ENCODE measurements at regions not wholly inside any gene's neighbourhood (a gene's known extent, or its start where the extent isn't known, plus 50 kb on each side); places are given as distances from the start of the nearest gene placed in this dataset.

- Histone ChIP-seq H3K9me2 (replicated peaks; ENCODE audit: insufficient read depth, low read length) (no peaks in the 10 kb centered on the region), H3K36me3 (ENCODE audit: insufficient read depth, low read length) (no peaks in the 10 kb centered on the region), H3K79me2 (ENCODE audit: low read length) (no peaks in the 10 kb centered on the region), H3K27me3 (ENCODE audit: low read length) (no peaks in the 10 kb centered on the region), H2AFZ (ENCODE audit: low read length) (no peak overlapping the region), H3K4me1 (ENCODE audit: low read length) (no peaks in the 10 kb centered on the region), H3K4me3 (ENCODE audit: low read length) (no peak overlapping the region), H3K9me3 (ENCODE audit: low read length) (no peaks in the 10 kb centered on the region), H4K20me1 (ENCODE audit: insufficient read depth, low read depth, low read length) (no peaks in the 10 kb centered on the region), H3K4me2 (ENCODE audit: low read depth, low read length, poor library complexity, severe bottlenecking) (no peak overlapping the region), H3K27ac (ENCODE audit: low read length) (no peak overlapping the region), H3K9ac (ENCODE audit: low read length) (no peak overlapping the region)
- no peak for DNase-seq
Measured at GRCh38 chr10:71125749-71126107, 86.6 kb upstream of the UNC5B start.

DNA sequence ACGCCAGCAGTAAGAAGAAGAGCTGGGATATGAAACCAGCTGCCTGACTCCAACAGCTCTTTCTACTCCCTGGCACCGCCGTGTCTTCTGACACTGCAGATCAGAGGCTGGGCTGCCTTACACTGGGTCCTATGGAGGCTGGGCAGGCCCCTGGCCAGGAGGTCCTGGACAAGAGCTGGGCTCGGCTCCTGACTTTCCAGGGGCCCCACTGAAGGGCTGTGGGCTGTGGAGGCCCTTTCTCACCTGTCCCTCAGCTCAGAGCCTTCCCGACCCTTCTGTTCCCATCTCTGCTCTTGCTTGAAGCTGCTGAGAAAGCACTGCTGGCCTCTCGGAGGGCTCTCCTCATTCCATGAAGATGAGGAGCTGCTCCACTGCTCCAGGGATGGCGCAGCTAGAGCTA is 85.9 kb upstream of the UNC5B start:
- Histone ChIP-seq H3K4me3 (ENCODE audit: low read length) (no peak overlapping the region), H4K20me1 (ENCODE audit: insufficient read depth, low read depth, low read length) (no peaks in the 10 kb centered on the region)
- DNase-seq, result no peak

DNA sequence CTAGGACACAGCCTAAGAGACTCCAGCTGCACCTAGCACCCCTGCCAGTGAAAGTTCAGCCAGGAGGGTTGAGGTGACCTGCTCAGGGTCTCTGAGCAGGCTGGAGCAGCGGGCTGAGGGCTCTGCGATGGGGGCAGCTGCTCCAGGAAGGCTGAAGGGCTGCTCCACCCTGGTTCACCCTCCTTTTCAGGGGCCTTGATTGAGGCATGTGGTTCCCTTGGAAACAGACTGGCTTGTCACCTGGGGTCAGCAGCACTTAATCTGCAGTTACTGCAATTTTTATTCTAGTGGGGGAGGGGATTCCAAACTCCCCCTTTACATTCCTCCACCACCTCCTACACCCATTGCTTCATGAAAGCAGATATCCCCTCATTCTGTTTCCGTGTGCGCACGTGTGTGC is 85.3 kb upstream of the UNC5B start:
- Histone ChIP-seq H3K9me2 (replicated peaks; ENCODE audit: insufficient read depth, low read length) (no peaks in the 10 kb centered on the region), H3K4me3 (ENCODE audit: low read length) (no peak overlapping the region), H3K36me3 (ENCODE audit: insufficient read depth, low read length) (no peaks in the 10 kb centered on the region), H3K79me2 (ENCODE audit: low read length) (no peaks in the 10 kb centered on the region), H3K9ac (ENCODE audit: low read length) (no peak overlapping the region), H3K27ac (ENCODE audit: low read length) (no peak overlapping the region), H4K20me1 (ENCODE audit: insufficient read depth, low read depth, low read length) (no peaks in the 10 kb centered on the region), H2AFZ (ENCODE audit: low read length) (no peak overlapping the region), H3K4me1 (ENCODE audit: low read length) (no peaks in the 10 kb centered on the region), H3K9me3 (ENCODE audit: low read length) (no peaks in the 10 kb centered on the region), H3K27me3 (ENCODE audit: low read length) (no peaks in the 10 kb centered on the region), H3K4me2 (ENCODE audit: low read depth, low read length, poor library complexity, severe bottlenecking) (no peak overlapping the region)
- DNase-seq, result no peak

More for the DNA sequence above, 85.9 kb upstream of the UNC5B start:
- no peaks in the 10 kb centered on the region for H3K4me1 ChIP-seq (ENCODE audit: low read length)
- no peaks in the 10 kb centered on the region for H3K27me3 ChIP-seq (ENCODE audit: low read length)
- H3K36me3 ChIP-seq (ENCODE audit: insufficient read depth, low read length), result no peaks in the 10 kb centered on the region
- no peak overlapping the region for H3K27ac ChIP-seq (ENCODE audit: low read length)
- H3K9me2 ChIP-seq (replicated peaks; ENCODE audit: insufficient read depth, low read length), result no peaks in the 10 kb centered on the region
- no peaks in the 10 kb centered on the region for H3K9me3 ChIP-seq (ENCODE audit: low read length)
- no peak overlapping the region for H3K4me2 ChIP-seq (ENCODE audit: low read depth, low read length, poor library complexity, severe bottlenecking)
- no peaks in the 10 kb centered on the region for H3K79me2 ChIP-seq (ENCODE audit: low read length)
- no peak overlapping the region for H2AFZ ChIP-seq (ENCODE audit: low read length)
- H3K9ac ChIP-seq (ENCODE audit: low read length), result no peak overlapping the region

GRCh38 chr10:71127773-71128172 is 84.6 kb upstream of the UNC5B start:
- H3K36me3 ChIP-seq (ENCODE audit: insufficient read depth, low read length), result no peaks in the 10 kb centered on the region
- no peak overlapping the region for H3K4me2 ChIP-seq (ENCODE audit: low read depth, low read length, poor library complexity, severe bottlenecking)
- H4K20me1 ChIP-seq (ENCODE audit: insufficient read depth, low read depth, low read length), result no peaks in the 10 kb centered on the region
- no peaks in the 10 kb centered on the region for H3K4me1 ChIP-seq (ENCODE audit: low read length)
- no peak for DNase-seq
- H3K9ac ChIP-seq (ENCODE audit: low read length), result no peak overlapping the region
- H3K27me3 ChIP-seq (ENCODE audit: low read length), result no peaks in the 10 kb centered on the region
- no peak overlapping the region for H3K27ac ChIP-seq (ENCODE audit: low read length)
- H3K79me2 ChIP-seq (ENCODE audit: low read length), result no peaks in the 10 kb centered on the region
- H3K4me3 ChIP-seq (ENCODE audit: low read length), result no peak overlapping the region
- H2AFZ ChIP-seq (ENCODE audit: low read length), result no peak overlapping the region
- H3K9me3 ChIP-seq (ENCODE audit: low read length), result no peaks in the 10 kb centered on the region
- H3K9me2 ChIP-seq (replicated peaks; ENCODE audit: insufficient read depth, low read length), result no peaks in the 10 kb centered on the region

- no peak overlapping the region for H3K27ac ChIP-seq (ENCODE audit: low read length)
- no peak overlapping the region for H3K9ac ChIP-seq (ENCODE audit: low read length)
- no peak for DNase-seq
- H4K20me1 ChIP-seq (ENCODE audit: insufficient read depth, low read depth, low read length), result no peaks in the 10 kb centered on the region
- no peaks in the 10 kb centered on the region for H3K36me3 ChIP-seq (ENCODE audit: insufficient read depth, low read length)
- H3K9me2 ChIP-seq (replicated peaks; ENCODE audit: insufficient read depth, low read length), result no peaks in the 10 kb centered on the region
- H3K27me3 ChIP-seq (ENCODE audit: low read length), result no peaks in the 10 kb centered on the region
- H3K4me3 ChIP-seq (ENCODE audit: low read length), result no peak overlapping the region
- no peaks in the 10 kb centered on the region for H3K9me3 ChIP-seq (ENCODE audit: low read length)
- H2AFZ ChIP-seq (ENCODE audit: low read length), result no peak overlapping the region
- H3K4me1 ChIP-seq (ENCODE audit: low read length), result no peaks in the 10 kb centered on the region
- no peak overlapping the region for H3K4me2 ChIP-seq (ENCODE audit: low read depth, low read length, poor library complexity, severe bottlenecking)
- no peaks in the 10 kb centered on the region for H3K79me2 ChIP-seq (ENCODE audit: low read length)
Measured at GRCh38 chr10:71128311-71128980, 83.9 kb upstream of the UNC5B start.

DNA sequence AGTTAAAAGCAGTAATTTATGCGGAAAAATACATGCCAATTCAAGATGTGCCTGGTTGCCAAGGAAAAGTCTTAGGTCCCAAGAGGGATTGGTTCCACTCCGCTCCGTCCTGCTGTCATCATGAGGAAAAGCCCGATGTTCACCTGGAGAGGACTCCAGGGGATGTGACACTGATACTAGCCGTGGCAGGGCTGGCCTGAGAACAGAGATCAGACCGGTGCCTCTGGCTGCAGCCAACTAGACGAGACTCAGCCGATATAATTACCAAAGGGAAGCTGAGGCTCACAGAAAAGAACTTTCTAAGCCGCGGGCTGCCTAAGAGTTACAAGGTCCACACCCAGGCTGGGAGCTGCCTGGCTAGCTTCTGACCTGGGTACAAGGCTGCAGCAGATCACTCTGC is 81.3 kb upstream of the UNC5B start:
- Histone ChIP-seq H3K4me3 (ENCODE audit: low read length) (no peak overlapping the region), H3K79me2 (ENCODE audit: low read length) (no peaks in the 10 kb centered on the region), H3K27me3 (ENCODE audit: low read length) (no peaks in the 10 kb centered on the region), H4K20me1 (ENCODE audit: insufficient read depth, low read depth, low read length) (no peaks in the 10 kb centered on the region), H3K27ac (ENCODE audit: low read length) (no peak overlapping the region), H2AFZ (ENCODE audit: low read length) (no peak overlapping the region), H3K9me3 (ENCODE audit: low read length) (no peaks in the 10 kb centered on the region), H3K9me2 (replicated peaks; ENCODE audit: insufficient read depth, low read length) (no peaks in the 10 kb centered on the region), H3K4me1 (ENCODE audit: low read length) (no peaks in the 10 kb centered on the region), H3K4me2 (ENCODE audit: low read depth, low read length, poor library complexity, severe bottlenecking) (no peak overlapping the region), H3K36me3 (ENCODE audit: insufficient read depth, low read length) (no peaks in the 10 kb centered on the region), H3K9ac (ENCODE audit: low read length) (no peak overlapping the region)
- DNase-seq, result no peak

GRCh38 chr10:71131508-71132088 is 80.8 kb upstream of the UNC5B start:
- no peak for DNase-seq
- Histone ChIP-seq H4K20me1 (ENCODE audit: insufficient read depth, low read depth, low read length) (no peaks in the 10 kb centered on the region), H3K36me3 (ENCODE audit: insufficient read depth, low read length) (no peaks in the 10 kb centered on the region), H3K4me2 (ENCODE audit: low read depth, low read length, poor library complexity, severe bottlenecking) (no peak overlapping the region), H2AFZ (ENCODE audit: low read length) (no peak overlapping the region), H3K27me3 (ENCODE audit: low read length) (no peaks in the 10 kb centered on the region), H3K4me3 (ENCODE audit: low read length) (no peak overlapping the region), H3K27ac (ENCODE audit: low read length) (no peak overlapping the region), H3K9me3 (ENCODE audit: low read length) (no peaks in the 10 kb centered on the region), H3K79me2 (ENCODE audit: low read length) (no peaks in the 10 kb centered on the region), H3K9ac (ENCODE audit: low read length) (no peak overlapping the region), H3K9me2 (replicated peaks; ENCODE audit: insufficient read depth, low read length) (no peaks in the 10 kb centered on the region), H3K4me1 (ENCODE audit: low read length) (no peaks in the 10 kb centered on the region)

- DNase-seq, result no peak
- Histone ChIP-seq H3K27ac (ENCODE audit: low read length) (no peak overlapping the region), H3K9ac (ENCODE audit: low read length) (no peak overlapping the region), H3K9me3 (ENCODE audit: low read length) (no peaks in the 10 kb centered on the region), H3K4me2 (ENCODE audit: low read depth, low read length, poor library complexity, severe bottlenecking) (no peak overlapping the region), H3K4me3 (ENCODE audit: low read length) (no peak overlapping the region), H3K27me3 (ENCODE audit: low read length) (no peaks in the 10 kb centered on the region), H3K36me3 (ENCODE audit: insufficient read depth, low read length) (no peaks in the 10 kb centered on the region), H4K20me1 (ENCODE audit: insufficient read depth, low read depth, low read length) (no peaks in the 10 kb centered on the region), H2AFZ (ENCODE audit: low read length) (no peak overlapping the region), H3K4me1 (ENCODE audit: low read length) (no peaks in the 10 kb centered on the region), H3K79me2 (ENCODE audit: low read length) (no peaks in the 10 kb centered on the region), H3K9me2 (replicated peaks; ENCODE audit: insufficient read depth, low read length) (no peaks in the 10 kb centered on the region)
Measured at GRCh38 chr10:71132321-71132810, 80.0 kb upstream of the UNC5B start.

All from Karpas-422 (cell line).